ENCODE measurements at regions not wholly inside any gene's neighbourhood (a gene's known extent, or its start where the extent isn't known, plus 50 kb on each side); places are given as distances from the start of the nearest gene placed in this dataset.
"Not testable (repeated sequence)": the region's sequence is repeated elsewhere in the genome, so short reads cannot be mapped to it uniquely, and the experiment has no call there.

DNA sequence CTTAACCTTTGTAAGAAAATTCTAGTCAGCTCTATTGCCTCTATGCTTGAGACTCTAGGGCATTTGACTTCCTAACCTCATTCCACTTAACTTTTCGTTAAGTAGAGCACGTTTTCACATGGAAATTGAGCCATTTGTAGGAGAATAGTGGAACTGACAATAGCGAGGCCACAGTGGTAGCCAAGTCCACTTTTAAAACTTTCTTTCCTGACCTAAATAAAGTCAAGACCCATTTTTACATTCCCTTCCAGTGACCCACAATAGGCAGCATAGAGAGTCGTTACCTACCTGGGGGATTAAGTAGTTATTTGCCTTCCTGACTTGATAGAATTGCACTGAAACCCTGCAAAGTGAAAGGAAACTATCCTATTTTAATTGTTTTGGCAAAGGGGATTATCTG, 386.0 kb upstream of the NECTIN3 start:
- no peak for DNase-seq (ENCODE audit: low read depth)

DNA sequence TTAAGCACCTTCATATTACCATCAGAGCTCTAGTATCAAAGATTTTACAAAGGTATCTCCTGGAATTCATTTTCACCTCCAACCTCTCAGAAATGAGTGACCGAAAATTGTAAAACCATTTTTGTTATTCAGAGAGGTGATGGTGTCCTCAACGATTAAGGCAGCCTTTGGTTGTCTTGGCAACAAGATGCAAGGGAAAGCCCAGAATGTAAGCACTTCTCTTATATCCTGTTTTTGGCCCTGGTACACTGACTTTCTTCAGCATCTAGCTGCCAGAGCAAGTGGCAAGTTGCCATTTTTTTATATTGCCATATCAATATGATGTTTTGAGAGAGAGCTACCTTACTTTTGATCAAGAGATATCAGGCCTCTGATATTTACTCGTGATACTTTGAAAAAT, 384.9 kb upstream of the NECTIN3 start:
- DNase-seq (ENCODE audit: low read depth): peak; percentile 10

- no peak for DNase-seq (ENCODE audit: low read depth)
These were observed 384.5 kb upstream of the NECTIN3 start for GRCh38 chr3:110687138-110687537.

DNA sequence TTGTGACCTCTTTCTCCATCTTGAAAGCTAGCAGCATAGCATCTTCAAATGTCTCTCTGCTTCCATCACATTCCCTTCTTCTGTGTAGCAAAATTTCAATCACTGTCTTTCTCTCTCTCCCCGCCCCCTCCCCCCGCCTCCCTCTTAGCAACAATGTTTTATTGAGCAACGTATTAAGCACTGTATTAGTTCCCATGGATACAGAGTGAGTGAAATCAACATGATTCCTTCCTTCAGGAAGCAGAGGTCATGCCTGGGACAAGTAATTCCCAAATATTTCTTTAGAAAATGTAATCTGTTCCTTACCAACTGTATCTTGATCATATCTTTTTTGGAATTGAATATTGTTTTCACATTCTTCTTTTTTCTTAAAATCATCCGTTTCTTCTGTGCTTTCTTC, 373.7 kb upstream of the NECTIN3 start:
- peak; percentile 6 for DNase-seq (ENCODE audit: low read depth)

DNA sequence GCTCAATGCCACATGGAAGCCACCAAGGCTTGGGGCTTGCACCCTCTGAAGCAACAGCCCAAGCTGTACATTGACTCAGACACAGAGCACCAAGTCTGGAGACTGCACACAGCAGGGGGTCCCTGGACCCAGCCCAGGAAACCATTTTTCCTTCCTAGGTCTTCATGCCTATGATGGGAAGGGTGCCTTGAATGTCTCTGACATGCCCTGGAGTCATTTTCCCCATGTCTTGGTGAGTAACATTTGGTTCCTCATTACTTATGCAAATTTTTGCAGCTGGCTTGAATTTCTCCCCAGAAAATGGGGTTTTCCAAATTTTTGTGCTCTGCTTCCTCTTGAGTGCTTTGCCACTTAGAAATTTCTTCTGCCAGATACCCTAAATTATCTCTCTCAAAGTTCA, 367.3 kb upstream of the NECTIN3 start:
- not testable (repeated sequence) for DNase-seq (ENCODE audit: low read depth)

GRCh38 chr3:110708156-110708555, 363.5 kb upstream of the NECTIN3 start:
- no peak for DNase-seq (ENCODE audit: low read depth)

- no peak for DNase-seq (ENCODE audit: low read depth)
These were observed 361.5 kb upstream of the NECTIN3 start for GRCh38 chr3:110710156-110710555.

DNA sequence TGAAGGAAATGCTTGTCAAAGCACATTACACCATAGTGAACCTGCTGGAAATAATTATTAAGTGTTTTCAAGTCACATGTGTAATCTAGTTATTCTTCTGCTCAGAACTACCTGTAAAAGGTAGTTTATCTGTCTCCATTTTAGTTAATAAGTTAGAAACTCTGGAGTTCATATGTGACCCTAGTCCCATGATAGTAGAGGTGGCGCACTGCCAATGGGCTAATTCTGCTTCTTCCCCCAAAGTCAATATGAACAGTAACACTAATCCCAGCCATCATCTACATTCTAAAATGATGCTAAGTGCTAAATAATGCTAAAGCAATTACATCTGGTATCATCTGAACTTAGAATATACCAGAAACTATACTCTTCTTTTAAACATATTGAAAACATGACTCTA, 361.0 kb upstream of the NECTIN3 start:
- no peak for DNase-seq (ENCODE audit: low read depth)

DNA sequence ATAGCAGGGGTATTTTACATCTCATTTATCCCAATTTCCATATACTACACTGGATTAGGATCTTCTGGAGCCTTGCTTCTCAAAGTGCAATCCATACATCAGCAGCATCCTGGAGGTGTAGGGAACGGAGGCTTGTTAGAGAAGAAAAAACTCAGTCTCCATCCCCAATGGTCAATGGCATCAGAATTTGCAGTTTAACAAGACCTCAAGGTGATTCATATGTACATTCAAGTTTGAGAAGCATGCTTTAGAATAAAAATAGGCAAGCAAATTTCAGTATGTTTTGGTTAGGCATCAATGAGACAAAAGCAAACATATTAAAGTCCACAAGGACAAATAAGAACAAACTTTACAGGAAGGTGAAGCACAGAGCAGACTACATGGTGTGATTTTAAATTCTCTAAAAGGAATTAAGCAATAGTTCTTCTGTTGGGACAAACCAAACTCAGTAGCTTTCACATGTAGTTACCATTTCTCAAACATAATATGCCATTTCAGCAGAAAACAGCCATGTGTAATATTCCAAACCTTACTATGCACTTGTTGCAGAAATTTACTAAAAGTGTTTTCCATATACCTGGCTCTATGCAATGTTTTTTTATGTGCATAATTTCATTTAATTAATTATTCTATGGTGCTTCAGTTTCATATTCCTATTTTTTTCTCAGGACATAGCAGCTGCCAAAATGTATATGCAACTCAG, 360.3 kb upstream of the NECTIN3 start:
- DNase-seq (ENCODE audit: low read depth): no peak

GRCh38 chr3:110711851-110712516, 359.6 kb upstream of the NECTIN3 start:
- no peak for DNase-seq (ENCODE audit: low read depth)

DNA sequence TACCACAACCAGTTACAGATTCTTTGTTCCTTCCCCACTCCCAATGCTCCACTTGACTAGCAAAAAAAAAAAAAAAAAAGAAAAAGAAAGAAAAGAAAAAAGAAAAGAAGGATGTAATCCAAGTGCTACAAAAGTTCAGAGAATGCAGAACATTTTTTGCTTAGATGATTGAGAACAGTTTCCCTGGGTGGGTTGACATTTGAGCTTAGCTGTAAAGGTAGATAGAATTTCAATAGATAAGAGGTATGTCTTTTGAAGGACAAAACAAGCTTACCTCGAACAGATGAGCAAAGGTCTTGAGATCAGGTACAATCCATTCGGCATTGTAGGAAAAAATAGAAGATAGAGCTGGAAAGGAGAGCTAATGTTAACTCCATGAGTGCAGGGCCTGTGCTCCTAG, 344.6 kb upstream of the NECTIN3 start:
- no peak for DNase-seq (ENCODE audit: low read depth)

DNA sequence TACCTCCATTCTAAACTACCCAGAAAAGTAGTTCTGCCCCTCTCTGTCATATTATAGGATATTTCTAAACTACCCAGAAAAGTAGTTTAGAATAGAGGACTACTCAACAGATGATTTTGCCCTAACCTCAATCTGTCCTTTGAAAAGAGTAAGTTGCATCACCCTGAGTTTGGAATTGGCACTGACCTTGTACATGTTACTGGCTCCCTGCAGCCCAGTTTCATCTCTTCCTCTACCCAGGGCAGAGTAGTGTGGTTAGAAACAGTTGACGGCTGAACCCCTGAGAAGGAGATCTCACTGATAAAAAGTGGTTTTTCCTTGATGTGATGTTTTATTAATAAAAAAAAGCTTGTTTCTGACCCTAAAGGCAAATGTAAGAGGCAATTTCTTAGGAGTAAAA, 340.5 kb upstream of the NECTIN3 start:
- DNase-seq (ENCODE audit: low read depth): peak; percentile 17

DNA sequence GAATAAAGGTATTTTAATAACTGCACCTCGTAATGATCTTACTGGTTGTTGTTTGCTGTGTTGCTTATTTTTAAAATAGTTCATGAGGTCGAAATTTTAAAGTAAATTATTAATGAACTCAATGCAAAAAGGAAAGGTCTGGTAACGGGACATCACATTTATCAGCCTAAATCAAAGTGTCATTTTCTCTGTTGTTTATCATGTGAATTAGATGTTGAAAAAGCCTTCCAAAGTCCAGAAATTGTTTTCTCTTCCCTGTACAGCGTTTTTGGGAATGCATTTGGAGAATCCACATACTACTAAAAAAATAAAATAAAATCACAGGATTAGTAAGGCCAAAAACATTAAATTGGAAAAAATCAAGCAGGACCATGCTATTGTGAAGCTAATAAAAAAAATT, 339.2 kb upstream of the NECTIN3 start:
- DNase-seq (ENCODE audit: low read depth): no peak

- no peak for DNase-seq (ENCODE audit: low read depth)
These were observed 338.6 kb upstream of the NECTIN3 start for GRCh38 chr3:110733045-110733444.

DNA sequence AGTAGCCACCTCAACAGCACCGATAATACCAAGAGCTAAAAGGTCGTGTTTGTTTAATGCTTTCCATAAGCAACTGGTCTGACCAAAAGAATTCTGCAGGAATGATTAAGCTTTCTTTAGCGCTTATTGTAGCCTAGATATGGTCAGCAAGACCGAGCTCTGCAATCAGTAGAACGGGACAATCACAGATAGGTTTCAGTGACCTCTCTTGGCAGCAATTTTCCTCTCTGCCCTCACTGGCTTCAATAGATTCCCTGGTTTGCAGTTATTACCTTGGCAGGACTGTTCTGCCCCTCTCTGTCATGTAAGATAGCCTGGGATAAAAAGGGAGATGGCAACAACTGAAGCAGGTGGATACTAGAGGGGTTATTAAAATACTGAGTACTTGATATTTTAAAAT, 337.1 kb upstream of the NECTIN3 start:
- no peak for DNase-seq (ENCODE audit: low read depth)

- no peak for DNase-seq (ENCODE audit: low read depth)
These were observed 335.3 kb upstream of the NECTIN3 start for GRCh38 chr3:110736332-110736731.

DNA sequence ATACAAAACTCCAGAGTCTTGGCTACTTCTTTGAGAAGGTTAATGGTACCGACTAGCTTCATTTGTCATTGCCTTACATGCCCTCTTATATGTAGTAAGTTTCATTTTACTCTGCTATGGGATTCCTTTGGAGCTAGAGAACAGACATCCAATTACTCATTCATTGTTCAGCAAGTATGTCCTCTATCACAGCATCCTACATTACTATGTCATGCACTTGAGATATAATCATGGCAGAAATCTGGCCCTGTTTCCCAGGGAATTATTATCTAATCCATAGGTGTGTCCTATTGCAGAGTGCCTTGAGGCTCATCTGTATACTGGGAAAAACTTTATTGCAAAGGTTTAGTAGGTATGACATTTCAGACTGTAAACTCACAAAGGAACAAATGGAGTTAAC, 333.1 kb upstream of the NECTIN3 start:
- DNase-seq (ENCODE audit: low read depth): no peak

DNA sequence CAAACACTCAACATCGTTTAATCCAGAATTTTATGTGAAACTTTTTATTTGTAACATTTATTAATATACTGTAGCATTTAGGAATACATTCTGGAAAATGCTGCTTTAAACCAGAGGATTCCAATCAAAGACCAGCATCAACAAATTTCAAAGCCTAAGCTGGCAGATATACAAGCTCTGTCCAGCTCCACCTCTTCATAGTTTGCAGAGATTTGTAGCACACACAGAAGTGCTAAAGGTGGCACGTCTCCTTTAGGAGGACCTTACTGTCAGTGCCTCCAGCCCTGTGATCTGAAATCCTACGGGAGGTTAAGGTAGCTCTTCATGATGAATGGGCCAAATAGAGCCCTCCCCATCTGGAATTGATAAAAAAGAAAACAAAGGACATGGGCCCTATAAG, 329.7 kb upstream of the NECTIN3 start:
- no peak for DNase-seq (ENCODE audit: low read depth)

- DNase-seq (ENCODE audit: low read depth): no peak
These were observed 328.4 kb upstream of the NECTIN3 start for GRCh38 chr3:110743202-110743601.

- DNase-seq (ENCODE audit: low read depth): no peak
These were observed 327.6 kb upstream of the NECTIN3 start for GRCh38 chr3:110743984-110744383.

GRCh38 chr3:110744723-110745122, 326.9 kb upstream of the NECTIN3 start:
- DNase-seq (ENCODE audit: low read depth): no peak

DNA sequence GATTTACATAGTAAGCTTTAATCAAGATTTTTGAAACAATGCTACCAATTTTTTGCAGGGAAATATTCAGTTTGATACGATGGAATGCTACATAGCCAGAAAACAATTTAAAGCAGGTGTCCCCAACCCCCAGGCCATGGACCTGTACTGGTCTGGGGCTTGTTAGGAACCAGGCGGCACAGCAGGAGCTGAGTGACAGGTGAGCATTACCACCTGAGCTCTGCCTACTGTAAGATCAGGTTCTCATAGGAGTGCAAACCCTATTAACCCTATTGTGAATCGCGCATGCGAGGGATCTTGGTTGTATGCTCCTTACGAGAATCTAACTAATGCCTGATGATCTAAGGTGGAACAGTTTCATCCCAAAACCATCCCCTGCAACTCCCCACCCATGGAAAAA, 322.6 kb upstream of the NECTIN3 start:
- DNase-seq (ENCODE audit: low read depth): no peak

DNA sequence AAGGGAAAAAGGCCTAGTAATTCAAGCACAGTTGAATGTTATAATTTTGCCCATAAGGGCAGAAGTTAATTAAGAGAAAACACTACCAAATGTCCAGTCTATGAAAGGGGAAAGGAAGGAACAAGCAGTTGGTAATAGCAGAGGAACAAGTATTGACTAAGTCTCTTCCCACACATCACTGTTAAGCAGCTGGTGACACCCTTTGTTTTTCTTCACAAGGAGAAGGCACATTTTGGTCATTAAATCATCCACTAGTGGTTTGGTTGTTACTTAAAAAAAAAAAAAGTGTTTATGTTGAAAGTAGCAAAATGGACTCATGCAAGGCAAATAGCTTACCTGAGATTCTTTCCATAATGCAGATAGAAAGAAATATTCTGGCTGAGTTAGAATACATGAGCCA, 321.4 kb upstream of the NECTIN3 start:
- DNase-seq (ENCODE audit: low read depth): no peak

GRCh38 chr3:110752307-110752706, 319.3 kb upstream of the NECTIN3 start:
- DNase-seq (ENCODE audit: low read depth): no peak
